ENCODE measurements at regions not wholly inside any gene's neighbourhood (a gene's known extent, or its start where the extent isn't known, plus 50 kb on each side); places are given as distances from the start of the nearest gene placed in this dataset.
"Not testable (repeated sequence)": the region's sequence is repeated elsewhere in the genome, so short reads cannot be mapped to it uniquely, and the experiment has no call there.

GRCh38 chr5:92181656-92182055 lies 798.5 kb upstream of the ARRDC3 start:
- DNase-seq (ENCODE audit: low spot score): no peak

GRCh38 chr5:92180391-92180790 lies 797.3 kb upstream of the ARRDC3 start:
- DNase-seq (ENCODE audit: low spot score): no peak

GRCh38 chr5:92179651-92180050 lies 796.5 kb upstream of the ARRDC3 start:
- DNase-seq (ENCODE audit: low spot score): no peak

GRCh38 chr5:92177926-92178487 lies 794.9 kb upstream of the ARRDC3 start:
- no peak for DNase-seq (ENCODE audit: low spot score)

GRCh38 chr5:92163906-92164305 lies 780.8 kb upstream of the ARRDC3 start:
- DNase-seq (ENCODE audit: low spot score): no peak

- no peak for DNase-seq (ENCODE audit: low spot score)
Observed at GRCh38 chr5:92147798-92148197, 764.7 kb upstream of the ARRDC3 start.

GRCh38 chr5:92147266-92147665 lies 764.1 kb upstream of the ARRDC3 start:
- DNase-seq (ENCODE audit: low spot score): no peak

- no peak for DNase-seq (ENCODE audit: low spot score)
Observed at GRCh38 chr5:92145852-92146251, 762.7 kb upstream of the ARRDC3 start.

- DNase-seq (ENCODE audit: low spot score): no peak
Observed at GRCh38 chr5:92144824-92145223, 761.7 kb upstream of the ARRDC3 start.

GRCh38 chr5:92132294-92132908 lies 749.3 kb upstream of the ARRDC3 start:
- not testable (repeated sequence) for DNase-seq (ENCODE audit: low spot score)

- no peak for DNase-seq (ENCODE audit: low spot score)
Observed at GRCh38 chr5:92126182-92126581, 743.1 kb upstream of the ARRDC3 start.

- no peak for DNase-seq (ENCODE audit: low spot score)
Observed at GRCh38 chr5:92119110-92119509, 736.0 kb upstream of the ARRDC3 start.

- DNase-seq (ENCODE audit: low spot score): no peak
Observed at GRCh38 chr5:92106808-92107207, 723.7 kb upstream of the ARRDC3 start.

GRCh38 chr5:92104126-92104525 lies 721.0 kb upstream of the ARRDC3 start:
- DNase-seq (ENCODE audit: low spot score): no peak

GRCh38 chr5:92102313-92102712 lies 719.2 kb upstream of the ARRDC3 start:
- DNase-seq (ENCODE audit: low spot score): no peak

GRCh38 chr5:92092239-92092638 lies 709.1 kb upstream of the ARRDC3 start:
- DNase-seq (ENCODE audit: low spot score): no peak

- no peak for DNase-seq (ENCODE audit: low spot score)
Observed at GRCh38 chr5:92086059-92086811, 703.1 kb upstream of the ARRDC3 start.

GRCh38 chr5:92081958-92082712 lies 699.0 kb upstream of the ARRDC3 start:
- DNase-seq (ENCODE audit: low spot score): no peak

- DNase-seq (ENCODE audit: low spot score): no peak
Observed at GRCh38 chr5:92070786-92071185, 687.7 kb upstream of the ARRDC3 start.

GRCh38 chr5:92064993-92065392 lies 681.9 kb upstream of the ARRDC3 start:
- no peak for DNase-seq (ENCODE audit: low spot score)

- DNase-seq (ENCODE audit: low spot score): no peak
Observed at GRCh38 chr5:92051741-92052140, 668.6 kb upstream of the ARRDC3 start.

- no peak for DNase-seq (ENCODE audit: low spot score)
Observed at GRCh38 chr5:92050970-92051369, 667.9 kb upstream of the ARRDC3 start.
